PFSK-1 (cell line): ENCODE measurements at regions not wholly inside any gene's neighbourhood (a gene's known extent, or its start where the extent isn't known, plus 50 kb on each side); places are given as distances from the start of the nearest gene placed in this dataset.

ENCODE experiments used
- FOXP2 ChIP-seq: optimal IDR thresholded peaks from 2 replicates; pipeline ENCODE3; 2011; ENCODE audit warnings: borderline replicate concordance, control low read depth, inconsistent platforms; ENCODE audit not compliant: insufficient read depth; ENCODE audit errors: extremely low read length, extremely low read depth
- POLR2AphosphoS5 ChIP-seq: IDR thresholded peaks from 2 replicates; pipeline ENCODE4 v1.6.1; 2012; ENCODE audit warnings: low read depth, mild to moderate bottlenecking, control low read depth, low read length, moderate library complexity
- REST ChIP-seq, 2 experiments: IDR thresholded peaks; 2 replicates each; pipeline versions ENCODE4 v1.6.1 to v1.8.0; 2011 to 2012; ENCODE audit warnings: low read depth in 2 of 2, low read length in 2 of 2, control low read depth in 1 of 2, inconsistent platforms in 1 of 2, mild to moderate bottlenecking in 1 of 2, moderate library complexity in 1 of 2; ENCODE audit not compliant: insufficient read depth in 1 of 2
- SIN3A ChIP-seq: IDR thresholded peaks from 2 replicates; pipeline ENCODE4 v1.6.1; 2012; ENCODE audit warnings: mild to moderate bottlenecking, low read length, moderate library complexity, borderline replicate concordance; ENCODE audit not compliant: insufficient read depth
- TAF1 ChIP-seq: IDR thresholded peaks from 2 replicates; pipeline ENCODE4 v1.6.1; 2012; ENCODE audit warnings: low read length, control low read depth, borderline replicate concordance; ENCODE audit not compliant: insufficient read depth

- TF ChIP-seq SIN3A = no peak
- TF ChIP-seq FOXP2 = no peak
- TF ChIP-seq REST (IDR thresholded peaks at IDR 0.05; ENCODE audit: insufficient read depth in 1 of 2, low read depth in 2 of 2, low read length in 2 of 2) = no peak
- TF ChIP-seq TAF1 = no peak
- TF ChIP-seq POLR2AphosphoS5 = no peak
Measured at GRCh38 chr10:106309376-106309775, 855.1 kb downstream of the SORCS1 start.

- TF ChIP-seq TAF1 = no peak
- TF ChIP-seq SIN3A = no peak
- TF ChIP-seq REST (IDR thresholded peaks at IDR 0.05; ENCODE audit: insufficient read depth in 1 of 2, low read depth in 2 of 2, low read length in 2 of 2) = no peak
- TF ChIP-seq POLR2AphosphoS5 = no peak
- no peak for TF ChIP-seq FOXP2
Measured at GRCh38 chr10:106308284-106308683, 856.2 kb downstream of the SORCS1 start.

GRCh38 chr10:106304056-106304455, 860.5 kb downstream of the SORCS1 start:
- TF ChIP-seq REST (IDR thresholded peaks at IDR 0.05; ENCODE audit: insufficient read depth in 1 of 2, low read depth in 2 of 2, low read length in 2 of 2) (no peak), FOXP2 (no peak), POLR2AphosphoS5 (no peak), TAF1 (no peak), SIN3A (no peak)

GRCh38 chr10:106302961-106303360, 861.5 kb downstream of the SORCS1 start:
- TF ChIP-seq REST (IDR thresholded peaks at IDR 0.05; ENCODE audit: insufficient read depth in 1 of 2, low read depth in 2 of 2, low read length in 2 of 2) = no peak
- no peak for TF ChIP-seq TAF1
- no peak for TF ChIP-seq POLR2AphosphoS5
- TF ChIP-seq SIN3A = no peak
- no peak for TF ChIP-seq FOXP2

- TF ChIP-seq TAF1 = no peak
- no peak for TF ChIP-seq REST (IDR thresholded peaks at IDR 0.05; ENCODE audit: insufficient read depth in 1 of 2, low read depth in 2 of 2, low read length in 2 of 2)
- no peak for TF ChIP-seq POLR2AphosphoS5
- TF ChIP-seq SIN3A = no peak
- TF ChIP-seq FOXP2 = no peak
Measured at GRCh38 chr10:106301146-106301545, 863.4 kb downstream of the SORCS1 start.
